Gastroesophageal sphincter (tissue), 3 donors: ENCODE measurements at regions not wholly inside any gene's neighbourhood (a gene's known extent, or its start where the extent isn't known, plus 50 kb on each side); places are given as distances from the start of the nearest gene placed in this dataset.

Experiments
- POLR2A ChIP-seq, 2 donors: fragments of 450-650 bp; IDR thresholded peaks; one replicate each; pipeline ENCODE4 v1.6.1; 2017; ENCODE audit warnings: antibody characterized with exemption in 2 of 2, mild to moderate bottlenecking in 2 of 2, moderate library complexity in 1 of 2
- POLR2AphosphoS5 ChIP-seq: sonication (generic); formaldehyde crosslinking; IDR thresholded peaks from one replicate; pipeline ENCODE4 v1.6.1; 2017; ENCODE audit warnings: antibody characterized with exemption
- TF ChIP-seq, protein P1 (sequence below), 4 experiments: fragments of 200-600 bp in 2 of 4; fragments of 450-650 bp in 2 of 4; sonication (generic) in 1 of 4; IDR thresholded peaks; one replicate each; pipeline ENCODE4 v1.5.1; 2017 to 2019; ENCODE audit warnings: antibody characterized with exemption in 4 of 4, mild to moderate bottlenecking in 2 of 4, moderate library complexity in 2 of 4

DNA sequence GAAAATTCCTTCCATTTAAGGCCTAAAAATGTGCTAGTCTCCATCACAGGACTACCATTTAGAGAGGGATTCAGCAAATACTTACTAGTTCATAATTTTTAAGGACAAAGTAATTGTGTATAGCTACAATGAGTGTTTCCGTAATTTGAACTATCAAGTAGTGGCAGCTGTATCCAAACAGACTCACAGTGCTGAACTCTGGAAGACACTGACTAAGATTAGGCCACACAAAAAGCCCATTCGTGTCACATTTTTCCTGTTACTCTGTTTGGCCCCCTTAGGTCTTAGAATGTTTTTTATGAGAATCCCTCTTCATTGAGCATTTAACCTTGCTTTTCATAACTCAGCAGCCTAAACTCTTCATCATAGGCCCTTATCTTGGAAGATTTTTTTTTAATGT lies 731.2 kb upstream of the PCDH9 start:
- TF ChIP-seq, protein P1, sequence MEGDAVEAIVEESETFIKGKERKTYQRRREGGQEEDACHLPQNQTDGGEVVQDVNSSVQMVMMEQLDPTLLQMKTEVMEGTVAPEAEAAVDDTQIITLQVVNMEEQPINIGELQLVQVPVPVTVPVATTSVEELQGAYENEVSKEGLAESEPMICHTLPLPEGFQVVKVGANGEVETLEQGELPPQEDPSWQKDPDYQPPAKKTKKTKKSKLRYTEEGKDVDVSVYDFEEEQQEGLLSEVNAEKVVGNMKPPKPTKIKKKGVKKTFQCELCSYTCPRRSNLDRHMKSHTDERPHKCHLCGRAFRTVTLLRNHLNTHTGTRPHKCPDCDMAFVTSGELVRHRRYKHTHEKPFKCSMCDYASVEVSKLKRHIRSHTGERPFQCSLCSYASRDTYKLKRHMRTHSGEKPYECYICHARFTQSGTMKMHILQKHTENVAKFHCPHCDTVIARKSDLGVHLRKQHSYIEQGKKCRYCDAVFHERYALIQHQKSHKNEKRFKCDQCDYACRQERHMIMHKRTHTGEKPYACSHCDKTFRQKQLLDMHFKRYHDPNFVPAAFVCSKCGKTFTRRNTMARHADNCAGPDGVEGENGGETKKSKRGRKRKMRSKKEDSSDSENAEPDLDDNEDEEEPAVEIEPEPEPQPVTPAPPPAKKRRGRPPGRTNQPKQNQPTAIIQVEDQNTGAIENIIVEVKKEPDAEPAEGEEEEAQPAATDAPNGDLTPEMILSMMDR (IDR thresholded peaks at IDR 0.05) = no peak
- TF ChIP-seq POLR2A (IDR thresholded peaks at IDR 0.05) = no peak
- no peak for TF ChIP-seq POLR2AphosphoS5
